Duodenal mucosa (tissue), 2 donors: ENCODE measurements at regions not wholly inside any gene's neighbourhood (a gene's known extent, or its start where the extent isn't known, plus 50 kb on each side); places are given as distances from the start of the nearest gene placed in this dataset.

Source experiments
- H3K27ac ChIP-seq: one replicate; pipeline ENCODE4 v1.7.0; 2013; ENCODE audit warnings: low read depth, low read length
- H3K27me3 ChIP-seq, 2 donors: one replicate each; pipeline ENCODE4 v1.7.0; 2013; ENCODE audit warnings: low read length in 2 of 2, control low read depth in 1 of 2; ENCODE audit not compliant: insufficient read depth in 2 of 2, control insufficient read depth in 1 of 2
- H3K36me3 ChIP-seq, 2 donors: one replicate each; pipeline ENCODE4 v1.7.0; 2013; ENCODE audit warnings: low read length in 2 of 2, control low read depth in 1 of 2; ENCODE audit not compliant: insufficient read depth in 2 of 2, control insufficient read depth in 1 of 2
- H3K4me1 ChIP-seq, 2 donors: one replicate each; pipeline ENCODE4 v1.7.0; 2013; ENCODE audit warnings: low read length in 2 of 2, control low read depth in 1 of 2; ENCODE audit not compliant: insufficient read depth in 2 of 2, control insufficient read depth in 1 of 2
- H3K4me3 ChIP-seq, 2 donors: one replicate each; pipeline ENCODE4 v1.7.0; 2013; ENCODE audit warnings: low read length in 2 of 2, low read depth in 1 of 2
- H3K9ac ChIP-seq, 2 donors: one replicate each; pipeline ENCODE4 v1.7.0; 2013; ENCODE audit warnings: low read length in 2 of 2, low read depth in 1 of 2
- H3K9me3 ChIP-seq, 2 donors: one replicate each; pipeline ENCODE4 v1.7.0; 2013; ENCODE audit warnings: low read length in 2 of 2, control low read depth in 1 of 2; ENCODE audit not compliant: control insufficient read depth in 1 of 2

- H3K9me3 ChIP-seq: no peaks in the 10 kb centered on the region
- H3K4me3 ChIP-seq: no peak overlapping the region
- H3K9ac ChIP-seq: no peak overlapping the region
- no peak overlapping the region for H3K27ac ChIP-seq
- no peaks in the 10 kb centered on the region for H3K4me1 ChIP-seq
- no peaks in the 10 kb centered on the region for H3K27me3 ChIP-seq
- no peaks in the 10 kb centered on the region for H3K36me3 ChIP-seq
These were observed 230.5 kb upstream of the LCORL start for GRCh38 chr4:18252052-18252451.

GRCh38 chr4:18250564-18250963 is 229.0 kb upstream of the LCORL start:
- no peaks in the 10 kb centered on the region for H3K9me3 ChIP-seq
- no peak overlapping the region for H3K9ac ChIP-seq
- no peaks in the 10 kb centered on the region for H3K4me1 ChIP-seq
- no peak overlapping the region for H3K4me3 ChIP-seq
- no peaks in the 10 kb centered on the region for H3K27me3 ChIP-seq
- no peak overlapping the region for H3K27ac ChIP-seq
- H3K36me3 ChIP-seq: no peaks in the 10 kb centered on the region

- Histone ChIP-seq H3K4me3 (no peak overlapping the region), H3K27me3 (no peaks in the 10 kb centered on the region), H3K4me1 (no peaks in the 10 kb centered on the region), H3K36me3 (no peaks in the 10 kb centered on the region), H3K27ac (no peak overlapping the region), H3K9ac (no peak overlapping the region), H3K9me3 (no peaks in the 10 kb centered on the region)
These were observed 227.1 kb upstream of the LCORL start for GRCh38 chr4:18248611-18249010.

GRCh38 chr4:18247189-18247588 is 225.6 kb upstream of the LCORL start:
- H3K9ac ChIP-seq: no peak overlapping the region
- H3K4me1 ChIP-seq: no peaks in the 10 kb centered on the region
- H3K4me3 ChIP-seq: no peak overlapping the region
- no peaks in the 10 kb centered on the region for H3K36me3 ChIP-seq
- no peak overlapping the region for H3K27ac ChIP-seq
- H3K27me3 ChIP-seq: no peaks in the 10 kb centered on the region
- no peaks in the 10 kb centered on the region for H3K9me3 ChIP-seq

GRCh38 chr4:18242919-18243693 is 221.6 kb upstream of the LCORL start:
- Histone ChIP-seq H3K9ac (no peak overlapping the region), H3K27me3 (no peaks in the 10 kb centered on the region), H3K9me3 (no peaks in the 10 kb centered on the region), H3K4me3 (no peak overlapping the region), H3K36me3 (no peaks in the 10 kb centered on the region), H3K4me1 (no peaks in the 10 kb centered on the region), H3K27ac (no peak overlapping the region)

DNA sequence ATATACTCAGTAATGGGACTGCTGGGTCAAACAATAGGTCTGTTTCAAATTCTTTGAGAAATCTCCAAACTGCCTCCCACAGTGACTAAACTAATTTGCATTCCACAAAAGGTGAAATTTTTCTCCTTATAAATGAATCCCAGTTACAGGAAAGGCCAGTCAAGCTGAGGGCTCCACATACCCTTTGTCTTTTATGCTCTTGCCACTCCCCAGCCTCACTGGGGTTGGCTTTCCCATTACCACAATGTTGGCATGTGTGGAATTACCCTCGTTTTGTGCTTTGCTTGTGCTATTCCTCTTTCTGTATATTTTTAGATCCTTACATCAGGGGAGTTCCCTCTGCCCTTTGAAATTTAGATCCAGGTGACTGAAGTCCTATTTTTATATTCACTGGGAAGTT is 220.2 kb upstream of the LCORL start:
- Histone ChIP-seq H3K9ac (no peak overlapping the region), H3K4me1 (no peaks in the 10 kb centered on the region), H3K27me3 (no peaks in the 10 kb centered on the region), H3K36me3 (no peaks in the 10 kb centered on the region), H3K9me3 (no peaks in the 10 kb centered on the region), H3K4me3 (no peak overlapping the region), H3K27ac (no peak overlapping the region)

GRCh38 chr4:18234108-18234507 is 212.6 kb upstream of the LCORL start:
- no peaks in the 10 kb centered on the region for H3K4me1 ChIP-seq
- H3K9me3 ChIP-seq: peaks cover 1 to 3% of the 10 kb centered on the region in 2 donors
- H3K27me3 ChIP-seq: no peaks in the 10 kb centered on the region
- H3K9ac ChIP-seq: no peak overlapping the region
- no peak overlapping the region for H3K4me3 ChIP-seq
- H3K27ac ChIP-seq: no peak overlapping the region
- H3K36me3 ChIP-seq: no peaks in the 10 kb centered on the region

- Histone ChIP-seq H3K36me3 (no peaks in the 10 kb centered on the region), H3K27ac (no peak overlapping the region), H3K4me3 (no peak overlapping the region), H3K27me3 (no peaks in the 10 kb centered on the region), H3K9me3 (peaks cover 3% of the 10 kb centered on the region in 2 donors), H3K4me1 (no peaks in the 10 kb centered on the region), H3K9ac (no peak overlapping the region)
These were observed 210.2 kb upstream of the LCORL start for GRCh38 chr4:18231726-18232125.

- Histone ChIP-seq H3K36me3 (no peaks in the 10 kb centered on the region), H3K27ac (no peak overlapping the region), H3K4me3 (no peak overlapping the region), H3K27me3 (no peaks in the 10 kb centered on the region), H3K4me1 (no peaks in the 10 kb centered on the region), H3K9ac (no peak overlapping the region), H3K9me3 (peaks cover 3% of the 10 kb centered on the region in 2 donors)
These were observed 206.3 kb upstream of the LCORL start for GRCh38 chr4:18227880-18228279.

DNA sequence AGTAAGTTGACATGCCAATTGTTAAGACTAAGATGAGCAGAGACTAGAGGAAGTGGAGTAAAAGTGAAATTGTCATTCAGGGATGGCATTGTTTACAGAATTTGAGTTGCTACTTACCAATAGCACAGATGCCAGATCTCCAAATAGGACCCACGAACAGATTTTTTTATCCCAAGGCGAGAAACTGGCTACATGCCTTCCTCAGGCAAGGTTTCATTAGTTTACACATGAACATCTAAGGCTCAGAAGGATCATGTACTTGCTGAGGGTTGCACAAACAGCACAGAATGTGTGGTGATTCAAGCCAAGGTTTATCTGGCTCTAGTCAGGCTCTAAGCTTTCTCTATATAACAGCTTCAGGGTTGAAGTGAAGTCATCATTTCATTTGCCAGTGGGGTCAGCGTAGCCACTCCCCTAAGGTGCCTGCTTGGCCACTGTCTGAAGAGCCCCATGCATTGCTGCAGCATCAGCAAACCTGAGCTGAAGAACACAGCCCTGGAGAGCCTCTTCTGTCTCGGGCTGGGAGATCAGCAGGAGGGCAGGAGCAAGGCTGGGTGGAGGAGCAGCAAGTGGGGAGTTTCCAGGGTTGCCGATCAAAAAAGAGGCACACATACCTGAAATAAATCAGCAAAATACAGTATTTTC is 193.0 kb upstream of the LCORL start:
- Histone ChIP-seq H3K9ac (no peak overlapping the region), H3K27ac (no peak overlapping the region), H3K36me3 (no peaks in the 10 kb centered on the region), H3K4me3 (no peak overlapping the region), H3K4me1 (no peaks in the 10 kb centered on the region), H3K27me3 (no peaks in the 10 kb centered on the region), H3K9me3 (no peaks in the 10 kb centered on the region)
